Epithelial cell of proximal tubule (primary cell): ENCODE measurements at regions not wholly inside any gene's neighbourhood (a gene's known extent, or its start where the extent isn't known, plus 50 kb on each side); places are given as distances from the start of the nearest gene placed in this dataset.

ENCODE experiments used
- DNase-seq: peaks from one replicate; pipeline ENCODE4 v3.0.0-alpha.2; 2011; ENCODE audit warnings: low read depth
- H3K4me3 ChIP-seq: 2 replicates; pipeline ENCODE4 v1.5.1; 2011; ENCODE audit warnings: low read depth, mild to moderate bottlenecking, low read length
- TF ChIP-seq, protein P1 (sequence below): conservative IDR thresholded peaks from 2 replicates; pipeline ENCODE4 v1.5.1; 2012; ENCODE audit warnings: low read depth, mild to moderate bottlenecking, low read length

DNA sequence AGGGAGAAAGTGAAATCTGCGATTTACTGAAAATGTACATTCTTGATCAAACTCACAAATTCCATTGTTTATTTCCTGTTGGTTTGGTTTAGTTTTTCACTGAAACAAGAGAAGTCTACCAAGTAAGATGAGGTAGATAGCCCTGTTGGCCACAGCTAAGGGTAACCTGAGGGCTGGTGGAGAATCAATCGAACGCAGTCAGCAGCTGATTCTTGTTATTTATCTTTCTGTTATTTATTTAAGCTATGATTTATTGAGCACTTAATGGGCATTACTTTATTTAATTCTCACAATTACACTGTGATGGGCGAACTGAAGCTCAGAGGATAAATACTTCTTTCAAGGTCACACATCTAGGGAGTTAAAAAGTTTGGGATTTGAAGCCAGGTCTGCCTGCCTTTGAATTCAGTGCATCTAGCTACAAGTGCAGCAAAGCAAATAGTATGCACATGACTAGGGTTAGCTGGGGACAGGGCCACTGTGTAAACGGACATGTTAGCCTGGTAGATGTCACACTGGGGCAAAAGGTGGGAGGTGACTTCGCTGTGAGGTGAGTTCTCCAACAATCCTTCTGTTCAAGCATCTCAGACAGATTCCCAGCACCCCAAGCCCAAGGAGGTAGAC, 106.5 kb upstream of the GADD45A start:
- TF ChIP-seq, protein P1, sequence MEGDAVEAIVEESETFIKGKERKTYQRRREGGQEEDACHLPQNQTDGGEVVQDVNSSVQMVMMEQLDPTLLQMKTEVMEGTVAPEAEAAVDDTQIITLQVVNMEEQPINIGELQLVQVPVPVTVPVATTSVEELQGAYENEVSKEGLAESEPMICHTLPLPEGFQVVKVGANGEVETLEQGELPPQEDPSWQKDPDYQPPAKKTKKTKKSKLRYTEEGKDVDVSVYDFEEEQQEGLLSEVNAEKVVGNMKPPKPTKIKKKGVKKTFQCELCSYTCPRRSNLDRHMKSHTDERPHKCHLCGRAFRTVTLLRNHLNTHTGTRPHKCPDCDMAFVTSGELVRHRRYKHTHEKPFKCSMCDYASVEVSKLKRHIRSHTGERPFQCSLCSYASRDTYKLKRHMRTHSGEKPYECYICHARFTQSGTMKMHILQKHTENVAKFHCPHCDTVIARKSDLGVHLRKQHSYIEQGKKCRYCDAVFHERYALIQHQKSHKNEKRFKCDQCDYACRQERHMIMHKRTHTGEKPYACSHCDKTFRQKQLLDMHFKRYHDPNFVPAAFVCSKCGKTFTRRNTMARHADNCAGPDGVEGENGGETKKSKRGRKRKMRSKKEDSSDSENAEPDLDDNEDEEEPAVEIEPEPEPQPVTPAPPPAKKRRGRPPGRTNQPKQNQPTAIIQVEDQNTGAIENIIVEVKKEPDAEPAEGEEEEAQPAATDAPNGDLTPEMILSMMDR = no peak
- no peak for DNase-seq
- H3K4me3 ChIP-seq = no peak overlapping the region

- no peak for DNase-seq
- TF ChIP-seq, protein P1 = no peak
- H3K4me3 ChIP-seq = no peak overlapping the region
Measured at GRCh38 chr1:67579623-67580394, 105.2 kb upstream of the GADD45A start.

GRCh38 chr1:67580691-67581403, 104.2 kb upstream of the GADD45A start:
- no peak overlapping the region for H3K4me3 ChIP-seq
- DNase-seq = no peak
- TF ChIP-seq, protein P1 = no peak

GRCh38 chr1:67582625-67583461, 102.2 kb upstream of the GADD45A start:
- TF ChIP-seq, protein P1 = no peak
- DNase-seq = no peak
- no peak overlapping the region for H3K4me3 ChIP-seq

GRCh38 chr1:67583462-67583950, 101.5 kb upstream of the GADD45A start:
- TF ChIP-seq, protein P1 = no peak
- H3K4me3 ChIP-seq = no peak overlapping the region
- DNase-seq = no peak

DNA sequence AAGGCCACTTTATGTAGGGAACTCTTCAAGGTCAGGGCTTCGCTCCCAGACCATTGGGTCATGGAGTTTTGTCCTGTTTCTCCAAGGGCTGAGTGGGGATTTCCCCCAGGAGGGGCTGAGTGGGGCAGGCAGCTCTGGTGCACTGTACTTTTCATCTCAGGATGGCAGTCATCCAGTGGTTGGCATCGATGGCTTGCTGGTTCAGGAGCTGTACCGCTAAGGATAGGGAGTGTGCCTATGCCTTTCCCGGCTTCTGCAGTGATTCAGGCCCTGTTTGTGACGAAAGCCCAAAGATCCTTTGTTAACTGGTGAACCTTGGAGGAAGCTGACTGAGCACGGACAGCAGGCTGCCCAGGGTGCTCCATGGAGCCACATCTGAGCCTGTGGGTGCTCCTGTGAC, 100.1 kb upstream of the GADD45A start:
- TF ChIP-seq, protein P1 = no peak
- no peak for DNase-seq
- H3K4me3 ChIP-seq = no peak overlapping the region
